HG03159 (cell line): ENCODE measurements at regions not wholly inside any gene's neighbourhood (a gene's known extent, or its start where the extent isn't known, plus 50 kb on each side); places are given as distances from the start of the nearest gene placed in this dataset.
"Not testable (repeated sequence)": the region's sequence is repeated elsewhere in the genome, so short reads cannot be mapped to it uniquely, and the experiment has no call there.

ENCODE experiments used
- ATAC-seq: cut with Tn5 transposase; IDR thresholded peaks from one replicate; pipeline ENCODE4 v1.9.1; 2021; ENCODE audit warnings: mild to moderate bottlenecking, moderate library complexity; ENCODE audit not compliant: unreplicated experiment

- no peak for ATAC-seq
Measured at GRCh38 chr1:147071142-147071541, 101.1 kb downstream of the PRKAB2 start.

- no peak for ATAC-seq
Measured at GRCh38 chr1:147062956-147063355, 109.3 kb downstream of the PRKAB2 start.

- ATAC-seq, result not testable (repeated sequence)
Measured at GRCh38 chr1:147061880-147062279, 110.4 kb downstream of the PRKAB2 start.

- no peak for ATAC-seq
Measured at GRCh38 chr1:147053269-147053668, 115.1 kb downstream of the NBPF12 start.

GRCh38 chr1:147052677-147053076 is 114.6 kb downstream of the NBPF12 start:
- no peak for ATAC-seq

- no peak for ATAC-seq
Measured at GRCh38 chr1:147052143-147052542, 114.0 kb downstream of the NBPF12 start.

GRCh38 chr1:147051136-147051535 is 113.0 kb downstream of the NBPF12 start:
- no peak for ATAC-seq

- no peak for ATAC-seq
Measured at GRCh38 chr1:147050654-147051053, 112.5 kb downstream of the NBPF12 start.

- peak; percentile 60 for ATAC-seq
Measured at GRCh38 chr1:147046863-147047394, 108.8 kb downstream of the NBPF12 start.

- peak; percentile 54 for ATAC-seq
Measured at GRCh38 chr1:147046189-147046862, 108.2 kb downstream of the NBPF12 start.
